IPS DF 6.9 (cell line): ENCODE measurements at regions not wholly inside any gene's neighbourhood (a gene's known extent, or its start where the extent isn't known, plus 50 kb on each side); places are given as distances from the start of the nearest gene placed in this dataset.

ENCODE experiments used
- DNase-seq: peaks from one replicate; pipeline ENCODE4 v3.0.0-alpha.2; 2013; ENCODE audit warnings: low read depth, low spot score
- H3K27ac ChIP-seq: one replicate; pipeline ENCODE4 v1.5.1; 2013; ENCODE audit warnings: low read length, control low read depth
- H3K27me3 ChIP-seq: 2 replicates; pipeline ENCODE4 v1.6.1; 2013; ENCODE audit warnings: mild to moderate bottlenecking, low read length; ENCODE audit not compliant: control insufficient read depth, insufficient read depth
- H3K36me3 ChIP-seq: 2 replicates; pipeline ENCODE4 v1.6.1; 2013; ENCODE audit warnings: low read length; ENCODE audit not compliant: control insufficient read depth, insufficient read depth
- H3K4me1 ChIP-seq: 2 replicates; pipeline ENCODE4 v1.6.1; 2013; ENCODE audit warnings: low read length; ENCODE audit not compliant: control insufficient read depth, insufficient read depth
- H3K4me3 ChIP-seq: 2 replicates; pipeline ENCODE4 v1.5.1; 2013; ENCODE audit warnings: mild to moderate bottlenecking, low read length
- H3K9me3 ChIP-seq: 2 replicates; pipeline ENCODE4 v1.6.1; 2013; ENCODE audit warnings: low read length, inconsistent platforms; ENCODE audit not compliant: control insufficient read depth, insufficient read depth
- WGBS: extraction: QIAGEN DNeasy Blood & Tissue Kit; methylation state at CpG from one replicate; pipeline ENCODE4 v1.1.7; 2013; ENCODE audit warnings: mixed read lengths, missing lambda C conversion rate; ENCODE audit not compliant: insufficient read length, insufficient coverage; 5-methylcytosine and 5-hydroxymethylcytosine counted together

DNA sequence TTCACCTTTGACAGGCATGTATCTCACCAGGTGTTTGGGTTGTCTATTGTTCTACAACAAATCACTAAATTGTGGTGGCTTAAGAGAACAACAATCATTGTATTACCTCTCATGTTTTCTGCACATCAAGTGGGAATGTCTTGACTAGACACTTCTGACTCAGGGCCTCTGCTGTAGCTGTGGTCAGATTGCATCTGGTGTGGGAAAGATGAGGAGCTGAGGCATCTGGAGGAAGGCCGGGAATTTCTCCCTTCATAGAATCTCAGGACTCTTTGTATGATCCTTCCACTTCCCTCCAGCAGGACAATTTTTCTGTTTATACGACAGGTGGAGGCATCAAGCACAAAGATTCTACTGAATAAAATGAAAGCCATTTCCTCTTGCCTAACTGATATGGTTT is 511.8 kb upstream of the NBEA start:
- no peaks in the 10 kb centered on the region for H3K9me3 ChIP-seq
- H3K27me3 ChIP-seq: no peaks in the 10 kb centered on the region
- H3K4me1 ChIP-seq: peaks cover 3% of the 10 kb centered on the region; the same call in 1 of the 2 replicates
- H3K4me3 ChIP-seq: no peak overlapping the region
- no peaks in the 10 kb centered on the region for H3K36me3 ChIP-seq
- no CpG with 5 or more reads among the region's 2 CpGs for WGBS
- H3K27ac ChIP-seq: no peak overlapping the region
- no peak for DNase-seq

DNA sequence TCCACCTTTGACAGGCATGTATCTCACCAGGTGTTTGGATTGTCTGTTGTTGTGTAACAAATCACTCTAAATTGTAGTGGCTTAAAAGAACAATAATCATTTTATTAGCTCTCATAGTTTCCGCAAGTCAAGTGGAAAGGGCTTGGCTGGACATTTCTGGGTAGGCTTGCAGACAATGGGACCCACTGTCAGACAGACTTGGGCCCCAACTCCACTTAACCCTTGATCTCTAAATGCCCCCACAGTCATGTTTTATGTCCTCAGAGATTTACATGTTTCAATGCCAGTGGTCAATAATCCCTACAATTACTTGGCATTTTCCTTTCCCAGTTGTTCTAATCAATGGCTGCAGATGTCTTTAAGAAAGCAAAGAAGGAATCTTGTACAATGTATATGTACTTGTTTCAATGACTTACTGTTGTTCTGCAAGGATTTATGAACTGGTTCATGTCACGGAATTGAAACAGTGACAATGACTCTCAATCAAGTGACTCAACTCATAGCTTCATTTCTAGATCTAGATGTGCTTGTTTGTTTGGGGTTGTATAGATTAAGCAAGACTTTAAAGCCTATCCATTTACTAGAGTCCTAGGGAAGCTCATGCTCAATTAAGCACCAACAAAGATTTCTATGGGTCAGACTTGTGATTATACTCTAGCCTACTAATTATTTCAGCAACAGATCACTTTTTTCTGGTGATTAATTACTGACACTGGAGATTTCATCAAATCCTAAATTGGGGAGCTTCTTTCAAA is 510.1 kb upstream of the NBEA start:
- no peak overlapping the region for H3K27ac ChIP-seq
- no peaks in the 10 kb centered on the region for H3K9me3 ChIP-seq
- no CpG with 5 or more reads among the region's 2 CpGs for WGBS
- H3K4me3 ChIP-seq: no peak overlapping the region
- H3K36me3 ChIP-seq: no peaks in the 10 kb centered on the region
- no peak for DNase-seq
- H3K4me1 ChIP-seq: no peaks in the 10 kb centered on the region
- no peaks in the 10 kb centered on the region for H3K27me3 ChIP-seq

DNA sequence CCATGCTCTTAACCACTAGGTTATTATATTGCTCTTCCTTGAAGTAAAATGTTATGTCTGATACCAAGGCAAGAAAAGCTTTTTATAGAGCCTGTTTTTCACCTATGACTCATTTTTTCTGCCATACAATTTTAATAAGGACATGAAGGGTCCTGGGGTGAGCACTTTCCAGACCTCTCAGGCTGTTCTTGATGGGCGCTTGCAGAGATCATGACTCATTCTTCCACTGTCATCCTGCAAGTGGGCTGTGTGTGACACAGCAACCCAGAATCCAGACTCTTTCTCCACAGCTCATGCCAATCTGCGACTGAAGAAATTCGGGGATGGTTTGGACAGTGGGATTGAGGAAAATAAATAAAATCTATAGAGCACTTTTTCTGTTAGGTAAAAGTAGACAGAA is 506.7 kb upstream of the NBEA start:
- no CpG with 5 or more reads among the region's 3 CpGs for WGBS
- H3K4me1 ChIP-seq: no peaks in the 10 kb centered on the region
- no peak overlapping the region for H3K4me3 ChIP-seq
- H3K9me3 ChIP-seq: no peaks in the 10 kb centered on the region
- H3K27me3 ChIP-seq: no peaks in the 10 kb centered on the region
- no peak for DNase-seq
- H3K27ac ChIP-seq: no peak overlapping the region
- H3K36me3 ChIP-seq: no peaks in the 10 kb centered on the region

DNA sequence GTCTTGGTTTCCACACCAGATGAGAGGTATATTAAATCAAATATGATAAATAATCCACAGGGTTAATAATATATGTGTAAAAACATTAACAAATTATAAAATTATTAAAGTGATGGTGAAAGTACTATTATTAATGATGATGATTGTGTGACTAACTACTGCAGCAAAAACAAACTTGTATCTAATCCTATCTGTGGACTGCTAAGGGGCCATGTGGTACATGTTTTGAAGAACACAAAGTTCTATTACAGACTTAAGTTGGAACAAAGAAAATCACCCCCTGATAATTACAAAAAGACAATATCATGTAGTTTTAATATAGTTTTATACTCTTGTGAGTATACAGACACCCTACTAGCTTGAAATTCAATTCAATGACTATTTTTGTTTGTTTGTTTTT is 504.2 kb upstream of the NBEA start:
- no peaks in the 10 kb centered on the region for H3K36me3 ChIP-seq
- no peak overlapping the region for H3K27ac ChIP-seq
- no peak overlapping the region for H3K4me3 ChIP-seq
- H3K9me3 ChIP-seq: no peaks in the 10 kb centered on the region
- H3K27me3 ChIP-seq: no peaks in the 10 kb centered on the region
- no peaks in the 10 kb centered on the region for H3K4me1 ChIP-seq
- no peak for DNase-seq

DNA sequence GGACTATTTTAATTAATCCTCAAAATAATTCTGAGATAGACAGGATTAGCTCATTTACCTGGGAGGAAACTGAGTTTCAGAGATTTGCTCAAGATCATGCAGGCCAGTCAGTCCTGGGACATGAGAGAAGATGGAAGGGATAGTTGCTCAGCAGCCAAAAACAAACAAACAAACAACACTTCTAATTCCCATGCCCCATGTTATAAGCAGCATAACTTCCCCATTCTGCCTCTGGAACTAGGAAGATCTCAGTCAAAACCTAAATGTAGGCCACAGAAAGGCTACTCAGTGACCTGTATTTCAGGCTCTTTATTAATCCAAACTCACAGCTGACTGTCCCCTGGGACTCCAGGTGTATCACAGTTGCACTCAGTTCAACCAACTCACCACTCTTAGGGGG is 489.2 kb upstream of the NBEA start:
- no peak overlapping the region for H3K4me3 ChIP-seq
- no peaks in the 10 kb centered on the region for H3K4me1 ChIP-seq
- no peaks in the 10 kb centered on the region for H3K36me3 ChIP-seq
- no peak overlapping the region for H3K27ac ChIP-seq
- no peaks in the 10 kb centered on the region for H3K9me3 ChIP-seq
- H3K27me3 ChIP-seq: no peaks in the 10 kb centered on the region
- DNase-seq: no peak

DNA sequence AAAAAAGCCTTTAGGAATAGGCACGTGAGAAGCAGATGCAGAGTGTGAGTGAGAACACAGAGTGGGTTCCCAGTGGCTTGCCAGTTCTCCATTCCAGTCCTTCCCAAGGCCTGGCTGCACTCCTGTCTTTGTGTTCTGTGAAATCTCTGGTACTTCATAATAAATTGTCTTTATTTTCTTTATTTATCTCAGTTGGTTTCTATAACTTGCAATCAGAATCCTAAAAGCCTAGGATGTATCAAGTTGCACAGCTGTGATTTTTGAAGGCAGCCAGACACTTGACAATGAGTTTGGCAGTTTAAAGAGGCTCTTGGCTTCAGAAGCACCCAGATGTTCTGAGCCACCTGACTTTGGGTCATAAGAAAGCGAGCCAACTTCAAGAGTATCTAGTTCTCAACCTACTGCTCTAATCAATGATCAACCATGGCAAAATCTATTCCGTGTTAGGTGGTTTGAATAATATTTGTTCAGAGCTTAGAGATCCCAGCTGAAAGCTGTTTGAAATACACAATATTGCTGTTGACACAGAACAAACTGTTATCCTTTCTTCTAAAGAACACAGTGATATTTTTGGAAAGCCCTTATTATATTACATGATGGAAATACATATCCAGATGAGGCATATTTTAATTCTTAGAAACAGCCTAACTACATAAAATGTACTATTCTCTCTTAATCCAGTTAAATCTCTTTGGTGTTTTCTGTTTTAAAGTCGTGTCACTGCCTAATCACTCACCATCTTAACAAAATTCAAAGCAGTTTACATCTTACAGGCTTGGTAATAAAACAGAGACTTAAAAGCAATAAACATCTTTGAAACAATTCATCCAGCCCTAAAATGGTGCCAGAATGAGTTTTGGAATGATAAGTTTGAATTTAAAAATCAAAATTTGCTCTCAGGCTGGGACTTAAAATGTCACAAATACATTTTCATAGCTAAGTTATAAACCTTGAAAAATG is 483.0 kb upstream of the NBEA start:
- H3K4me3 ChIP-seq: no peak overlapping the region
- WGBS: no CpG with 5 or more reads among the region's 4 CpGs
- no peak overlapping the region for H3K27ac ChIP-seq
- H3K4me1 ChIP-seq: no peaks in the 10 kb centered on the region
- H3K9me3 ChIP-seq: no peaks in the 10 kb centered on the region
- H3K27me3 ChIP-seq: no peaks in the 10 kb centered on the region
- H3K36me3 ChIP-seq: no peaks in the 10 kb centered on the region
- DNase-seq: no peak

DNA sequence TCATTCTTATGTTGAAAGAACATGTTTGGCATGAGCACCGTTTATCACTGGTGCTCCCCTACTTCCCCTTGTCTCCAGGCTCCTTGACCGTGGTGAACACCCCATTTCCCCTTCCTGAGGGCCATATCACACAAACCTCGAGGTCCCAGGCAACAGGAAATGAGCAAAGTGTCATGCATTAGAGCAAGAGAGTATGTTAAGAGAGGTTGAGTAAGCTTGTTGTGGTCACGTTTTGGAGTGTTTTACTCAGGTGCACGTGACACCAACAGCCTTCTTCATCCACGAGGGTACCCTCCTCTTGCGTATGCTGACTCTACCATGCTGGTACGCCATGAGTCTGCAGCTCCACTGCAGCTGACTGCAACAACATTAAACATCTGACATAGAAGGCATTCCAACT is 482.2 kb upstream of the NBEA start:
- no peak overlapping the region for H3K27ac ChIP-seq
- no peak overlapping the region for H3K4me3 ChIP-seq
- no peak for DNase-seq
- no peaks in the 10 kb centered on the region for H3K4me1 ChIP-seq
- no CpG with 5 or more reads among the region's 8 CpGs for WGBS
- H3K27me3 ChIP-seq: no peaks in the 10 kb centered on the region
- H3K36me3 ChIP-seq: no peaks in the 10 kb centered on the region
- H3K9me3 ChIP-seq: no peaks in the 10 kb centered on the region

DNA sequence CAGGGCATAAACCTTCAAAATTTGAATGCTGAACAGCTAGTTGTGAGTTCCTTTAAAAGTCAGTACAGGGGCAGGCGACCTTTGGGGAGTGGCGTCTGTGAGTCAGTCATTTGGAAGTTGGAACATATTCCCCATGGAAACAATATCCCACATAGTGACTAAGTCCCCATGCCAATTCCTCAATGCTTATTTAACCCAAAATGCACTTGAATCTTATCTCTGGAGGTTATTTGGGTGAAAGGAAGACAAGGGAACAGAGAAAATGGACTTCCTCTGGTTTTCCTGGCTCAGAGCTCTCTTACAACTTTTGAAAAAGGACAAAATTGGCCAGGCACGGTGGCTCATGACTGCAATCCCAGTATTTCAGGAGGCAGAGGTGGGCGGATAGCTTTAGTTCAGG is 479.2 kb upstream of the NBEA start:
- WGBS: no CpG with 5 or more reads among the region's 4 CpGs
- H3K4me3 ChIP-seq: no peak overlapping the region
- DNase-seq: no peak
- no peaks in the 10 kb centered on the region for H3K36me3 ChIP-seq
- no peaks in the 10 kb centered on the region for H3K27me3 ChIP-seq
- no peaks in the 10 kb centered on the region for H3K4me1 ChIP-seq
- H3K9me3 ChIP-seq: no peaks in the 10 kb centered on the region
- no peak overlapping the region for H3K27ac ChIP-seq

DNA sequence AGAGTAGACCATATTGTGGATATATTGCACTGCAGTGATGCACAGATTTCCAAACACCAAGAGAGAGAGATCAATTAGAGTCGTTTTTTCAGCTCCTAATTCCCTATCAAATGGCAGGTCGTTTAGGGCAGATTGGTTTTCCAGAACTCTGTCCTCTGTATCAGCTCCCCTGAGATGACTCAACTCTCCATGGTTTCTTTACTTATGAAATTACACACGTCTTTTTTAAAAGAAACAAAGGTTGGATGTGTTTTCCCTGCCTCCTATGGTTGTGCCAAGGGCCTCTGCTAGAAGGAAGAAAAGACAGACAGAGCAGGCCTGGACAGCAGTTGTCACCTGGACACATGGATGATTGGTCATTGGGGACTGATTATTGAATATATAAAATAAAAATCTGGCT is 478.1 kb upstream of the NBEA start:
- H3K4me3 ChIP-seq: no peak overlapping the region
- H3K36me3 ChIP-seq: no peaks in the 10 kb centered on the region
- H3K4me1 ChIP-seq: no peaks in the 10 kb centered on the region
- no peak overlapping the region for H3K27ac ChIP-seq
- no peaks in the 10 kb centered on the region for H3K9me3 ChIP-seq
- H3K27me3 ChIP-seq: no peaks in the 10 kb centered on the region
- no CpG with 5 or more reads among the region's 3 CpGs for WGBS
- no peak for DNase-seq

DNA sequence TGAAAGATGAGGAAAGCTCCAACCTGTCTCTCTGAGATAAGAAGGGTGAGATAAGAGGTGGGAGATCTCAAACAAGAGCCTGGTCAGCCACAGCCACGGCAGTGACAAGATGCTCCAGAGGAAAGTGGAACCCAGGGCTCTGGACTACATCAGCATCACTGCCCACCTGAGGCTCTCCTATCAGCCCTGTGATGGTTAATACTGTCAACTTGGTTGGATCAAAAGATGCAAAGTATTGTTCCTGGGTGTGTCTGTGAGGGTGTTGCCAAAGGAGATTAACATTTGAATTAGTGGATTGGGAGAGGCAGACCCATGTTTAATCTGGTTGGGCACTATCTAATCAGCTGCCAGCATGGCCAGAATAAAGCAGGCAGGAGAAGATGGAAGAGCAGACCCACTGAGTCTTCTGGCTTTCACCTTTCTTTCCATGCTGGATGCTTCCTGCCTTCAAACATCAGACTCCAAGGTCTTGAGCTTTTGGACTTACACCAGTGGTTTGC is 476.6 kb upstream of the NBEA start:
- no peaks in the 10 kb centered on the region for H3K9me3 ChIP-seq
- H3K27me3 ChIP-seq: no peaks in the 10 kb centered on the region
- H3K4me1 ChIP-seq: no peaks in the 10 kb centered on the region
- no peak overlapping the region for H3K27ac ChIP-seq
- DNase-seq: no peak
- no peak overlapping the region for H3K4me3 ChIP-seq
- WGBS: no CpG with 5 or more reads among the region's 1 CpG
- no peaks in the 10 kb centered on the region for H3K36me3 ChIP-seq
